DOHH2 (cell line): ENCODE measurements at regions not wholly inside any gene's neighbourhood (a gene's known extent, or its start where the extent isn't known, plus 50 kb on each side); places are given as distances from the start of the nearest gene placed in this dataset.

Experiments
- EZH2phosphoT487 ChIP-seq: fragments of 200-600 bp; sonication (generic); IDR thresholded peaks from 2 replicates; pipeline ENCODE4 v1.6.1; 2017; ENCODE audit warnings: borderline replicate concordance, mild to moderate bottlenecking, antibody characterized with exemption, low read length, moderate library complexity, mixed read lengths
- TF ChIP-seq, protein P1 (sequence below): fragments of 200-600 bp; sonication (generic); IDR thresholded peaks from one replicate; pipeline ENCODE4 v1.5.1; 2014; ENCODE audit warnings: antibody characterized with exemption, mild to moderate bottlenecking, low read depth, low read length; ENCODE audit not compliant: poor library complexity, severe bottlenecking

GRCh38 chr1:168963601-168964000 lies 142.9 kb upstream of the ATP1B1 start:
- TF ChIP-seq, protein P1, sequence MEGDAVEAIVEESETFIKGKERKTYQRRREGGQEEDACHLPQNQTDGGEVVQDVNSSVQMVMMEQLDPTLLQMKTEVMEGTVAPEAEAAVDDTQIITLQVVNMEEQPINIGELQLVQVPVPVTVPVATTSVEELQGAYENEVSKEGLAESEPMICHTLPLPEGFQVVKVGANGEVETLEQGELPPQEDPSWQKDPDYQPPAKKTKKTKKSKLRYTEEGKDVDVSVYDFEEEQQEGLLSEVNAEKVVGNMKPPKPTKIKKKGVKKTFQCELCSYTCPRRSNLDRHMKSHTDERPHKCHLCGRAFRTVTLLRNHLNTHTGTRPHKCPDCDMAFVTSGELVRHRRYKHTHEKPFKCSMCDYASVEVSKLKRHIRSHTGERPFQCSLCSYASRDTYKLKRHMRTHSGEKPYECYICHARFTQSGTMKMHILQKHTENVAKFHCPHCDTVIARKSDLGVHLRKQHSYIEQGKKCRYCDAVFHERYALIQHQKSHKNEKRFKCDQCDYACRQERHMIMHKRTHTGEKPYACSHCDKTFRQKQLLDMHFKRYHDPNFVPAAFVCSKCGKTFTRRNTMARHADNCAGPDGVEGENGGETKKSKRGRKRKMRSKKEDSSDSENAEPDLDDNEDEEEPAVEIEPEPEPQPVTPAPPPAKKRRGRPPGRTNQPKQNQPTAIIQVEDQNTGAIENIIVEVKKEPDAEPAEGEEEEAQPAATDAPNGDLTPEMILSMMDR = no peak
- TF ChIP-seq EZH2phosphoT487 = no peak
